Fibroblast of lung (primary cell): ENCODE measurements at regions not wholly inside any gene's neighbourhood (a gene's known extent, or its start where the extent isn't known, plus 50 kb on each side); places are given as distances from the start of the nearest gene placed in this dataset.
"Not testable (repeated sequence)": the region's sequence is repeated elsewhere in the genome, so short reads cannot be mapped to it uniquely, and the experiment has no call there.

Experiments used
- EZH2 ChIP-seq: IDR thresholded peaks from 2 replicates; pipeline ENCODE4 v1.5.1; 2012; ENCODE audit warnings: low read length, control low read depth, mild to moderate bottlenecking; ENCODE audit errors: missing control alignments
- TF ChIP-seq, protein P1 (sequence below), 2 donors: IDR thresholded peaks in 1 of 2; conservative IDR thresholded peaks in 1 of 2; 1 replicate in 1 of 2; 2 replicates in 1 of 2; pipeline ENCODE4 v1.5.1; 2011 to 2012; ENCODE audit warnings: low read length in 2 of 2, control low read depth in 1 of 2, inconsistent platforms in 1 of 2, low read depth in 1 of 2, mild to moderate bottlenecking in 1 of 2

- TF ChIP-seq, protein P1, sequence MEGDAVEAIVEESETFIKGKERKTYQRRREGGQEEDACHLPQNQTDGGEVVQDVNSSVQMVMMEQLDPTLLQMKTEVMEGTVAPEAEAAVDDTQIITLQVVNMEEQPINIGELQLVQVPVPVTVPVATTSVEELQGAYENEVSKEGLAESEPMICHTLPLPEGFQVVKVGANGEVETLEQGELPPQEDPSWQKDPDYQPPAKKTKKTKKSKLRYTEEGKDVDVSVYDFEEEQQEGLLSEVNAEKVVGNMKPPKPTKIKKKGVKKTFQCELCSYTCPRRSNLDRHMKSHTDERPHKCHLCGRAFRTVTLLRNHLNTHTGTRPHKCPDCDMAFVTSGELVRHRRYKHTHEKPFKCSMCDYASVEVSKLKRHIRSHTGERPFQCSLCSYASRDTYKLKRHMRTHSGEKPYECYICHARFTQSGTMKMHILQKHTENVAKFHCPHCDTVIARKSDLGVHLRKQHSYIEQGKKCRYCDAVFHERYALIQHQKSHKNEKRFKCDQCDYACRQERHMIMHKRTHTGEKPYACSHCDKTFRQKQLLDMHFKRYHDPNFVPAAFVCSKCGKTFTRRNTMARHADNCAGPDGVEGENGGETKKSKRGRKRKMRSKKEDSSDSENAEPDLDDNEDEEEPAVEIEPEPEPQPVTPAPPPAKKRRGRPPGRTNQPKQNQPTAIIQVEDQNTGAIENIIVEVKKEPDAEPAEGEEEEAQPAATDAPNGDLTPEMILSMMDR (conservative IDR thresholded peaks at IDR 0.05 in 1 of 2, IDR thresholded peaks at IDR 0.05 in 1 of 2; ENCODE audit: low read depth in 1 of 2, low read length in 2 of 2): not testable (repeated sequence)
- TF ChIP-seq EZH2: not testable (repeated sequence)
These were observed 108.7 kb upstream of the NBPF26 start for GRCh38 chr1:120614931-120615639.
